Mesenchymal stem cell (in vitro differentiated cells and primary cell): ENCODE measurements at regions not wholly inside any gene's neighbourhood (a gene's known extent, or its start where the extent isn't known, plus 50 kb on each side); places are given as distances from the start of the nearest gene placed in this dataset.

Experiments used
- DNase-seq: peaks from one replicate; pipeline ENCODE4 v3.0.0-alpha.2; 2013
- H2AFZ ChIP-seq: one replicate; pipeline ENCODE4 v1.6.1; 2013; ENCODE audit warnings: low read depth, mild to moderate bottlenecking, control low read depth, inconsistent platforms, low read length, moderate library complexity
- H2AK5ac ChIP-seq: 2 replicates; pipeline ENCODE4 v1.6.1; 2013; ENCODE audit warnings: low read length, moderate library complexity, mild to moderate bottlenecking, inconsistent platforms; ENCODE audit not compliant: severe bottlenecking
- H2BK120ac ChIP-seq: one replicate; pipeline ENCODE4 v1.6.1; 2013; ENCODE audit warnings: low read depth, mild to moderate bottlenecking, inconsistent platforms, low read length, moderate library complexity
- H2BK12ac ChIP-seq, 2 experiments: one replicate each; pipeline ENCODE4 v1.6.1; 2013; ENCODE audit warnings: inconsistent platforms in 2 of 2, low read length in 2 of 2, mild to moderate bottlenecking in 2 of 2, moderate library complexity in 2 of 2, control low read depth in 1 of 2
- H2BK15ac ChIP-seq: one replicate; pipeline ENCODE4 v1.6.1; 2013; ENCODE audit warnings: mild to moderate bottlenecking, low read depth, inconsistent platforms; ENCODE audit not compliant: poor library complexity, severe bottlenecking
- H2BK5ac ChIP-seq: 2 replicates; pipeline ENCODE4 v1.6.1; 2013; ENCODE audit warnings: low read depth, mild to moderate bottlenecking, low read length, control low read depth, inconsistent platforms; ENCODE audit not compliant: poor library complexity, severe bottlenecking
- H3K14ac ChIP-seq, 2 experiments: one replicate each; pipeline ENCODE4 v1.6.1; 2013; ENCODE audit warnings: inconsistent platforms in 2 of 2, low read length in 2 of 2, control low read depth in 1 of 2, mild to moderate bottlenecking in 1 of 2, moderate library complexity in 1 of 2
- H3K18ac ChIP-seq, 2 experiments: one replicate each; pipeline ENCODE4 v1.6.1; 2013; ENCODE audit warnings: inconsistent platforms in 2 of 2, low read length in 2 of 2, control low read depth in 1 of 2, low read depth in 1 of 2, mild to moderate bottlenecking in 1 of 2
- H3K23ac ChIP-seq, 2 experiments: one replicate each; pipeline ENCODE4 v1.6.1; 2013; ENCODE audit warnings: inconsistent platforms in 2 of 2, low read length in 2 of 2, mild to moderate bottlenecking in 2 of 2, moderate library complexity in 2 of 2, control low read depth in 1 of 2
- H3K27ac ChIP-seq: 2 replicates; pipeline ENCODE4 v1.5.1; 2013; ENCODE audit warnings: mild to moderate bottlenecking, moderate library complexity, low read length, control low read depth, inconsistent platforms; ENCODE audit not compliant: poor library complexity, severe bottlenecking
- H3K27me3 ChIP-seq, 2 experiments: 2 replicates each; pipeline versions ENCODE4 v1.6.1 to v1.7.0; 2013; ENCODE audit warnings: low read length in 2 of 2, mild to moderate bottlenecking in 2 of 2, moderate library complexity in 2 of 2, control low read depth in 1 of 2, inconsistent platforms in 1 of 2; ENCODE audit not compliant: control insufficient read depth in 1 of 2, insufficient read depth in 1 of 2
- H3K36me3 ChIP-seq, 2 experiments: 2 replicates each; pipeline versions ENCODE4 v1.6.1 to v1.7.0; 2013; ENCODE audit warnings: low read length in 2 of 2, control low read depth in 1 of 2, inconsistent platforms in 1 of 2, low read depth in 1 of 2, mild to moderate bottlenecking in 1 of 2; ENCODE audit not compliant: insufficient read depth in 2 of 2, control insufficient read depth in 1 of 2
- H3K4ac ChIP-seq, 2 experiments: one replicate each; pipeline ENCODE4 v1.6.1; 2013; ENCODE audit warnings: inconsistent platforms in 2 of 2, low read length in 2 of 2, mild to moderate bottlenecking in 2 of 2, moderate library complexity in 2 of 2, control low read depth in 1 of 2, low read depth in 1 of 2
- H3K4me1 ChIP-seq: 2 replicates; pipeline ENCODE4 v1.6.1; 2013; ENCODE audit warnings: low read depth, low read length, control low read depth; ENCODE audit not compliant: control insufficient read depth, insufficient read depth
- H3K4me2 ChIP-seq: 2 replicates; pipeline ENCODE4 v1.6.1; 2013; ENCODE audit warnings: low read length, mild to moderate bottlenecking, inconsistent platforms; ENCODE audit not compliant: poor library complexity, severe bottlenecking
- H3K4me3 ChIP-seq, 2 experiments: 2 replicates each; pipeline versions ENCODE4 v1.5.1 to v1.7.0; 2013; ENCODE audit warnings: low read length in 2 of 2, mild to moderate bottlenecking in 2 of 2, control low read depth in 1 of 2, low read depth in 1 of 2; ENCODE audit not compliant: insufficient read depth in 1 of 2
- H3K79me1 ChIP-seq: replicated peaks from 2 replicates; pipeline ENCODE4 v1.6.1; 2013; ENCODE audit warnings: mild to moderate bottlenecking, control low read depth, low read length, inconsistent platforms; ENCODE audit not compliant: poor library complexity, severe bottlenecking
- H3K9ac ChIP-seq: 2 replicates; pipeline ENCODE4 v1.7.0; 2013; ENCODE audit warnings: mild to moderate bottlenecking, low read length, moderate library complexity
- H3K9me3 ChIP-seq: 2 replicates; pipeline ENCODE4 v1.7.0; 2013; ENCODE audit warnings: mild to moderate bottlenecking, low read length; ENCODE audit not compliant: control insufficient read depth
- H4K8ac ChIP-seq: one replicate; pipeline ENCODE4 v1.6.1; 2013; ENCODE audit warnings: inconsistent platforms, mild to moderate bottlenecking, low read length, moderate library complexity
- H4K91ac ChIP-seq: one replicate; pipeline ENCODE4 v1.6.1; 2013; ENCODE audit warnings: mild to moderate bottlenecking, low read length, inconsistent platforms
- WGBS: methylation state at CpG from one replicate; pipeline ENCODE4 v1.1.7; 2013; ENCODE audit warnings: mixed read lengths; 5-methylcytosine and 5-hydroxymethylcytosine counted together

- Histone ChIP-seq H2AK5ac (no peak overlapping the region), H3K23ac (no peak overlapping the region), H3K4me2 (no peak overlapping the region), H3K4ac (no peak overlapping the region), H2AFZ (no peak overlapping the region), H2BK12ac (no peak overlapping the region), H3K14ac (no peak overlapping the region), H4K91ac (no peak overlapping the region), H3K18ac (no peak overlapping the region), H4K8ac (no peak overlapping the region), H3K9me3 (peaks cover 4% of the 10 kb centered on the region), H3K36me3 (no peaks in the 10 kb centered on the region), H3K4me1 (peaks cover 11% of the 10 kb centered on the region), H2BK5ac (no peak overlapping the region), H3K27me3 (no peaks in the 10 kb centered on the region), H3K9ac (no peak overlapping the region), H2BK15ac (no peak overlapping the region), H2BK120ac (no peak overlapping the region), H3K27ac (no peak overlapping the region), H3K79me1 (no peaks in the 10 kb centered on the region), H3K4me3 (no peak overlapping the region)
- no peak for DNase-seq
- 80% methylated on average over 8 of the region's 8 CpGs for WGBS
These were observed 256.9 kb downstream of the DLEU7 start for GRCh38 chr13:50586414-50587083.

- no peak overlapping the region for H2BK12ac ChIP-seq
- no peak overlapping the region for H4K91ac ChIP-seq
- H3K4me1 ChIP-seq, result peaks cover 11% of the 10 kb centered on the region
- no peak overlapping the region for H3K14ac ChIP-seq
- H3K9me3 ChIP-seq, result peaks cover 4% of the 10 kb centered on the region
- H3K23ac ChIP-seq, result no peak overlapping the region
- no peak overlapping the region for H3K4me3 ChIP-seq
- no peak overlapping the region for H3K18ac ChIP-seq
- no peak overlapping the region for H3K4me2 ChIP-seq
- H3K36me3 ChIP-seq, result no peaks in the 10 kb centered on the region
- no peak for DNase-seq
- H2BK15ac ChIP-seq, result no peak overlapping the region
- H2AFZ ChIP-seq, result no peak overlapping the region
- H3K9ac ChIP-seq, result no peak overlapping the region
- H2BK5ac ChIP-seq, result no peak overlapping the region
- no peak overlapping the region for H2AK5ac ChIP-seq
- H2BK120ac ChIP-seq, result no peak overlapping the region
- no peak overlapping the region for H4K8ac ChIP-seq
- H3K27me3 ChIP-seq, result no peaks in the 10 kb centered on the region
- H3K27ac ChIP-seq, result no peak overlapping the region
- H3K4ac ChIP-seq, result no peak overlapping the region
- WGBS, result 58% methylated on average over 4 of the region's 4 CpGs
- H3K79me1 ChIP-seq, result no peaks in the 10 kb centered on the region
These were observed 256.4 kb downstream of the DLEU7 start for GRCh38 chr13:50587115-50587514.

- H3K9ac ChIP-seq, result no peak overlapping the region
- H2BK15ac ChIP-seq, result no peak overlapping the region
- no peak overlapping the region for H4K8ac ChIP-seq
- no peak overlapping the region for H2BK120ac ChIP-seq
- no peak overlapping the region for H3K4me2 ChIP-seq
- peak overlapping the region; percentile 8 for H2BK5ac ChIP-seq
- H2AFZ ChIP-seq, result no peak overlapping the region
- peaks cover 4% of the 10 kb centered on the region for H3K9me3 ChIP-seq
- DNase-seq, result no peak
- H4K91ac ChIP-seq, result no peak overlapping the region
- no peaks in the 10 kb centered on the region for H3K79me1 ChIP-seq
- no peak overlapping the region for H2BK12ac ChIP-seq
- H3K27me3 ChIP-seq, result no peaks in the 10 kb centered on the region
- no peak overlapping the region for H3K27ac ChIP-seq
- H3K4ac ChIP-seq, result no peak overlapping the region
- H3K36me3 ChIP-seq, result no peaks in the 10 kb centered on the region
- peaks cover 11% of the 10 kb centered on the region for H3K4me1 ChIP-seq
- WGBS, result 94% methylated on average over 9 of the region's 11 CpGs
- H3K18ac ChIP-seq, result no peak overlapping the region
- no peak overlapping the region for H3K4me3 ChIP-seq
- no peak overlapping the region for H3K23ac ChIP-seq
- peak overlapping the region; percentile 10 for H2AK5ac ChIP-seq
- peak overlapping the region in 1 of 2 experiments; percentile 35 for H3K14ac ChIP-seq
These were observed 255.7 kb downstream of the DLEU7 start for GRCh38 chr13:50587645-50588373.

GRCh38 chr13:50588491-50589130, 254.9 kb downstream of the DLEU7 start:
- Histone ChIP-seq H2AFZ (no peak overlapping the region), H2AK5ac (peak overlapping the region; percentile 75), H3K9me3 (peaks cover 4% of the 10 kb centered on the region), H3K18ac (peak overlapping the region in 1 of 2 experiments; percentile 18), H3K4me2 (no peak overlapping the region), H3K4me1 (peaks cover 11% of the 10 kb centered on the region), H2BK15ac (no peak overlapping the region), H2BK120ac (no peak overlapping the region), H3K14ac (no peak overlapping the region), H3K4ac (peak overlapping the region in 1 of 2 experiments; percentile 38), H3K23ac (no peak overlapping the region), H3K36me3 (no peaks in the 10 kb centered on the region), H3K27ac (no peak overlapping the region), H2BK12ac (peak overlapping the region in 1 of 2 experiments; percentile 31), H3K4me3 (no peak overlapping the region), H3K9ac (peak overlapping the region; percentile 2), H3K79me1 (no peaks in the 10 kb centered on the region), H4K8ac (no peak overlapping the region), H3K27me3 (no peaks in the 10 kb centered on the region), H2BK5ac (peak overlapping the region; percentile 37), H4K91ac (no peak overlapping the region)
- WGBS, result 95% methylated on average over 5 of the region's 6 CpGs
- no peak for DNase-seq
